ENCODE measurements at regions not wholly inside any gene's neighbourhood (a gene's known extent, or its start where the extent isn't known, plus 50 kb on each side); places are given as distances from the start of the nearest gene placed in this dataset.

DNA sequence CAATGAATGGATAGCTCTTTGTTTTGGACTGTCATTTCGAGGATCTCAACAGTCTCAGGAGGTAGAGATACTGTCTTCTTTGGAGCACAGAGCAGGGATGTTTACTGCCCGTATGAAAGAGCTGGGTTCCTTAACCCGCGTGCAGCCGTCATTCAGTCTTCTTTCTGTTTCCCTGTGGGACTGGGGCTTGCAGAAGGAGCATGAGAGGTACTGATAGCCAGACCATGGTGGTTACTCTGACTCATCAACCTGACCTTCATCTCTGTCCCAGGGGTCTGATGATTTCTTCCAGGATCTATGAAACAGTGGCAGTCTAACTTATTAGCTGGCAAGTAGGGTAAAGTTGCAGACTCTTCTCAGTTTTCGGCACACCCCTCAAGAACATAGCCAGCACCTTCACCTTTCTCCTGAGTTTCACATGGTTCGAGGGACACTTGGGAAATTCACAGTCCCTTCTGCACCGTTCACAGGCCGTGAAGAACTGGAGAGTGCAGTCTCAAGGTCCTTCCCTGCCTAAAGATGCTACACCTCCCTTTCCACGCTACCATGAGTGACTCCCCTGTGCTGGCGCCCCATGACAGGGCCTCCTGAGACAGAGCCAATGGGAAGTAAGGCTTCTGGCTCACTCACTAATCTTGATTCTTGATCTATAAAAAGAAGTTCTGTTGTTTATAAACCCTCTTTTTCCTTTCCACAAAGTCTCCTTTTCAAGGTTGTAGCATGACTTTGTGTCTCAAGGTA is 226.2 kb downstream of the MC4R start:
- Histone ChIP-seq H3K4me3 (ENCODE audit: low read length) (no peak overlapping the region), H3K9me2 (replicated peaks; ENCODE audit: insufficient read depth, low read length) (no peaks in the 10 kb centered on the region), H3K27ac (ENCODE audit: low read length) (no peak overlapping the region), H3K79me2 (ENCODE audit: low read length) (no peaks in the 10 kb centered on the region), H3K4me2 (ENCODE audit: low read depth, low read length, poor library complexity, severe bottlenecking) (no peak overlapping the region), H3K4me1 (ENCODE audit: low read length) (no peaks in the 10 kb centered on the region), H3K9ac (ENCODE audit: low read length) (no peak overlapping the region), H3K9me3 (ENCODE audit: low read length) (no peaks in the 10 kb centered on the region), H3K27me3 (ENCODE audit: low read length) (no peaks in the 10 kb centered on the region), H2AFZ (ENCODE audit: low read length) (no peak overlapping the region), H3K36me3 (ENCODE audit: insufficient read depth, low read length) (no peaks in the 10 kb centered on the region), H4K20me1 (ENCODE audit: insufficient read depth, low read depth, low read length) (no peaks in the 10 kb centered on the region)
- no peak for DNase-seq

- Histone ChIP-seq H4K20me1 (ENCODE audit: insufficient read depth, low read depth, low read length) (no peaks in the 10 kb centered on the region), H3K36me3 (ENCODE audit: insufficient read depth, low read length) (no peaks in the 10 kb centered on the region), H3K27me3 (ENCODE audit: low read length) (no peaks in the 10 kb centered on the region), H3K9me3 (ENCODE audit: low read length) (no peaks in the 10 kb centered on the region), H3K9ac (ENCODE audit: low read length) (no peak overlapping the region), H3K4me2 (ENCODE audit: low read depth, low read length, poor library complexity, severe bottlenecking) (no peak overlapping the region), H3K79me2 (ENCODE audit: low read length) (no peaks in the 10 kb centered on the region), H3K27ac (ENCODE audit: low read length) (no peak overlapping the region), H3K4me3 (ENCODE audit: low read length) (no peak overlapping the region), H3K9me2 (replicated peaks; ENCODE audit: insufficient read depth, low read length) (no peaks in the 10 kb centered on the region), H3K4me1 (ENCODE audit: low read length) (no peaks in the 10 kb centered on the region), H2AFZ (ENCODE audit: low read length) (no peak overlapping the region)
- no peak for DNase-seq
These were observed 226.8 kb downstream of the MC4R start for GRCh38 chr18:60145776-60146175.

DNA sequence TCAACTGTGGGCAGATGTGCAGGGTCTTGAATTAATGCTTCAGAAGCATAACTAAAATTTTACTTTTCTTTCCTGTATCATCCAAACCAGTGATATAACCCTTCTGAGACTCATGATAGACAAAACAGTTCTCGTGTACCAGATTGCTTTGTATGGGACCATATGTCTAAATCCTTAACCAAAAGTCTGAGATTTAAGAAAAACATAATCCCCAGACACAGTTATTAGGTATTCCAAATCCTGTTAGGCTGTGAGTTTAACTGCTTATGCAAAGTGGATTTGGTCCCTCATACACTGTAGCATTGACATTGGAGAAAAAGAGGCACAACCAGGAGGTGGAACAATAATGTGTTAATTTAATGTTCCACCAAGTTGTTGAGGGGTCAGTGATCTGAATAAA is 235.0 kb downstream of the PMAIP1 start:
- Histone ChIP-seq H3K36me3 (ENCODE audit: insufficient read depth, low read length) (no peaks in the 10 kb centered on the region), H3K27ac (ENCODE audit: low read length) (no peak overlapping the region), H3K4me1 (ENCODE audit: low read length) (no peaks in the 10 kb centered on the region), H3K79me2 (ENCODE audit: low read length) (no peaks in the 10 kb centered on the region), H3K9me2 (replicated peaks; ENCODE audit: insufficient read depth, low read length) (no peaks in the 10 kb centered on the region), H3K4me2 (ENCODE audit: low read depth, low read length, poor library complexity, severe bottlenecking) (no peak overlapping the region), H2AFZ (ENCODE audit: low read length) (no peak overlapping the region), H3K9ac (ENCODE audit: low read length) (no peak overlapping the region), H3K4me3 (ENCODE audit: low read length) (no peak overlapping the region), H3K27me3 (ENCODE audit: low read length) (no peaks in the 10 kb centered on the region), H3K9me3 (ENCODE audit: low read length) (peaks cover 5% of the 10 kb centered on the region; the same call in 1 of the 2 replicates), H4K20me1 (ENCODE audit: insufficient read depth, low read depth, low read length) (no peaks in the 10 kb centered on the region)
- DNase-seq = no peak

- H3K79me2 ChIP-seq (ENCODE audit: low read length) = no peaks in the 10 kb centered on the region
- H4K20me1 ChIP-seq (ENCODE audit: insufficient read depth, low read depth, low read length) = no peaks in the 10 kb centered on the region
- no peaks in the 10 kb centered on the region for H3K27me3 ChIP-seq (ENCODE audit: low read length)
- no peak for DNase-seq
- no peaks in the 10 kb centered on the region for H3K4me1 ChIP-seq (ENCODE audit: low read length)
- H3K4me3 ChIP-seq (ENCODE audit: low read length) = no peak overlapping the region
- H2AFZ ChIP-seq (ENCODE audit: low read length) = no peak overlapping the region
- no peaks in the 10 kb centered on the region for H3K36me3 ChIP-seq (ENCODE audit: insufficient read depth, low read length)
- H3K27ac ChIP-seq (ENCODE audit: low read length) = no peak overlapping the region
- no peaks in the 10 kb centered on the region for H3K9me2 ChIP-seq (replicated peaks; ENCODE audit: insufficient read depth, low read length)
- H3K9ac ChIP-seq (ENCODE audit: low read length) = no peak overlapping the region
- no peak overlapping the region for H3K4me2 ChIP-seq (ENCODE audit: low read depth, low read length, poor library complexity, severe bottlenecking)
- peaks cover 5% of the 10 kb centered on the region; the same call in 1 of the 2 replicates for H3K9me3 ChIP-seq (ENCODE audit: low read length)
These were observed 230.5 kb downstream of the PMAIP1 start for GRCh38 chr18:60130284-60130683.

GRCh38 chr18:60123031-60123430 is 223.2 kb downstream of the PMAIP1 start:
- Histone ChIP-seq H2AFZ (ENCODE audit: low read length) (no peak overlapping the region), H3K36me3 (ENCODE audit: insufficient read depth, low read length) (no peaks in the 10 kb centered on the region), H4K20me1 (ENCODE audit: insufficient read depth, low read depth, low read length) (no peaks in the 10 kb centered on the region), H3K9me2 (replicated peaks; ENCODE audit: insufficient read depth, low read length) (no peaks in the 10 kb centered on the region), H3K27me3 (ENCODE audit: low read length) (no peaks in the 10 kb centered on the region), H3K27ac (ENCODE audit: low read length) (no peak overlapping the region), H3K4me2 (ENCODE audit: low read depth, low read length, poor library complexity, severe bottlenecking) (no peak overlapping the region), H3K9me3 (ENCODE audit: low read length) (no peaks in the 10 kb centered on the region), H3K4me3 (ENCODE audit: low read length) (no peak overlapping the region), H3K9ac (ENCODE audit: low read length) (no peak overlapping the region), H3K79me2 (ENCODE audit: low read length) (no peaks in the 10 kb centered on the region), H3K4me1 (ENCODE audit: low read length) (no peaks in the 10 kb centered on the region)
- no peak for DNase-seq

DNA sequence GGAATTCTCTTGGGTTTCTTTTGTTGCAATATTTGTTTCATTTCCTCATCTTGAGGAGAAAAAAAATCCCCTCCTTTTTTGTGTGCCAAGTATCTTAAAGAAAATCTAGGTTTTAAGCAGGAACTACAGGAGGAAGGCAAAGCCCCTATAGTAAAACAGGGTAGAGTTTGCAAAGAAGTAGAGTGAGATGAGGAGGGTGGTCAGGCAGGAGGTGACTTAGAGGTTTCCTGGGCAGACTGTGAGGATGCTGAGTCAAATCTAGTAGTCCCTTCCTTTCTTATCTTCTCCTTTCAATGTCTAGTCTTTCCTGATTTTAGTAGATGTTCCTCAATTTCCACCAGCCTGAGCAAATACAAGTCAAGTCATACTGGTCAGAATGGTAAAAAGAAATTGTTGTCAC is 222.5 kb downstream of the PMAIP1 start:
- H3K9me2 ChIP-seq (replicated peaks; ENCODE audit: insufficient read depth, low read length) = no peaks in the 10 kb centered on the region
- H3K79me2 ChIP-seq (ENCODE audit: low read length) = no peaks in the 10 kb centered on the region
- no peak for DNase-seq
- no peak overlapping the region for H3K27ac ChIP-seq (ENCODE audit: low read length)
- no peak overlapping the region for H3K4me3 ChIP-seq (ENCODE audit: low read length)
- H3K4me2 ChIP-seq (ENCODE audit: low read depth, low read length, poor library complexity, severe bottlenecking) = no peak overlapping the region
- H3K36me3 ChIP-seq (ENCODE audit: insufficient read depth, low read length) = no peaks in the 10 kb centered on the region
- no peaks in the 10 kb centered on the region for H3K27me3 ChIP-seq (ENCODE audit: low read length)
- H3K9ac ChIP-seq (ENCODE audit: low read length) = no peak overlapping the region
- H3K9me3 ChIP-seq (ENCODE audit: low read length) = no peaks in the 10 kb centered on the region
- H4K20me1 ChIP-seq (ENCODE audit: insufficient read depth, low read depth, low read length) = no peaks in the 10 kb centered on the region
- H2AFZ ChIP-seq (ENCODE audit: low read length) = no peak overlapping the region
- no peaks in the 10 kb centered on the region for H3K4me1 ChIP-seq (ENCODE audit: low read length)

GRCh38 chr18:60120231-60120750 is 220.5 kb downstream of the PMAIP1 start:
- no peak overlapping the region for H3K9ac ChIP-seq (ENCODE audit: low read length)
- no peaks in the 10 kb centered on the region for H4K20me1 ChIP-seq (ENCODE audit: insufficient read depth, low read depth, low read length)
- H3K9me3 ChIP-seq (ENCODE audit: low read length) = no peaks in the 10 kb centered on the region
- H3K27ac ChIP-seq (ENCODE audit: low read length) = no peak overlapping the region
- no peak for DNase-seq
- no peaks in the 10 kb centered on the region for H3K4me1 ChIP-seq (ENCODE audit: low read length)
- H2AFZ ChIP-seq (ENCODE audit: low read length) = no peak overlapping the region
- no peaks in the 10 kb centered on the region for H3K79me2 ChIP-seq (ENCODE audit: low read length)
- H3K4me2 ChIP-seq (ENCODE audit: low read depth, low read length, poor library complexity, severe bottlenecking) = no peak overlapping the region
- H3K36me3 ChIP-seq (ENCODE audit: insufficient read depth, low read length) = no peaks in the 10 kb centered on the region
- H3K9me2 ChIP-seq (replicated peaks; ENCODE audit: insufficient read depth, low read length) = no peaks in the 10 kb centered on the region
- H3K27me3 ChIP-seq (ENCODE audit: low read length) = no peaks in the 10 kb centered on the region
- no peak overlapping the region for H3K4me3 ChIP-seq (ENCODE audit: low read length)

DNA sequence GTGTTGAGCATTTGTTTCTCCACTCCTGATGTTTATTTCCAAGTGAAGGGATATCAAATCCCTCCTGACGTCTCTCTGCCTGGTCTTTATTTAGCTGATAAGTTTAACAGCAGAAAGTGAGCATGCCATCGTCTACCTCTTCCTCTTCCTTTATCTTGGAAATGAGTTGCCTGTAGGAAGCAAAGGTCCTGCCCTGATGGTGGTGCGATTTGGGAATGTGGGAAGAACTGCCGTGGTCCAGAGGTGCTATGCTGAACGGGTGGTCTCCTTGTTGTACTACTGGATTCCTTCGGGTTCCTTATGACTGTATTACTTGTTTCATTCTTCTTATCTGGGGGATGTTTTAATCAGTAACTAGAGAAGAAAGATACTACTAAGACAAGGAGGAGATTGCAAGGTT is 217.5 kb downstream of the PMAIP1 start:
- no peak overlapping the region for H3K4me3 ChIP-seq (ENCODE audit: low read length)
- no peaks in the 10 kb centered on the region for H3K79me2 ChIP-seq (ENCODE audit: low read length)
- no peaks in the 10 kb centered on the region for H3K9me2 ChIP-seq (replicated peaks; ENCODE audit: insufficient read depth, low read length)
- H3K27me3 ChIP-seq (ENCODE audit: low read length) = no peaks in the 10 kb centered on the region
- H3K27ac ChIP-seq (ENCODE audit: low read length) = no peak overlapping the region
- DNase-seq = no peak
- no peaks in the 10 kb centered on the region for H3K36me3 ChIP-seq (ENCODE audit: insufficient read depth, low read length)
- no peak overlapping the region for H3K9ac ChIP-seq (ENCODE audit: low read length)
- no peaks in the 10 kb centered on the region for H4K20me1 ChIP-seq (ENCODE audit: insufficient read depth, low read depth, low read length)
- no peak overlapping the region for H2AFZ ChIP-seq (ENCODE audit: low read length)
- no peak overlapping the region for H3K4me2 ChIP-seq (ENCODE audit: low read depth, low read length, poor library complexity, severe bottlenecking)
- H3K4me1 ChIP-seq (ENCODE audit: low read length) = no peaks in the 10 kb centered on the region
- H3K9me3 ChIP-seq (ENCODE audit: low read length) = no peaks in the 10 kb centered on the region
